HG02759 (cell line): ENCODE measurements at regions not wholly inside any gene's neighbourhood (a gene's known extent, or its start where the extent isn't known, plus 50 kb on each side); places are given as distances from the start of the nearest gene placed in this dataset.
"Not testable (repeated sequence)": the region's sequence is repeated elsewhere in the genome, so short reads cannot be mapped to it uniquely, and the experiment has no call there.

ENCODE experiments used
- ATAC-seq: cut with Tn5 transposase; IDR thresholded peaks from one replicate; pipeline ENCODE4 v1.9.1; 2021; ENCODE audit warnings: mild to moderate bottlenecking, moderate library complexity; ENCODE audit not compliant: unreplicated experiment

GRCh38 chrX:30008031-30008430 is 207.3 kb upstream of the MAGEB2 start:
- no peak for ATAC-seq

DNA sequence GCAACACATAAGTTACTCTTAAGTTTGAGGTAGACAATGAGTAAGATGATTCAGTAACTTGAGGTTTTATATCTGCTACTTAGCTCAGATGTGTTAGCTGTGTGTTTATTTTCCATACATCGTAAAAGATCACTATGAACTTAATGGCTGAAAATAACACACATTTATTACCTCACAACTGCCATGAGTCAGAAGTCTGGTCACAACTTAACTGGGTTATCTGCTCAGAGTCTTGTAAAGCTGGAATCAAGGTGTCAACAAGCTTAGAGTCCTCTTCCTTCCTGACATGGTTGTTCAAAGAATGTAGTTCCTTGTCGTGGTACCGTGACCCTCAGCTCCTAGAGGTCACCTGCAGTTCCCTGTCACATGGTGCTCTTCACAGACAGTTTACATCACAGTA is 204.9 kb upstream of the MAGEB2 start:
- no peak for ATAC-seq

- ATAC-seq: no peak
Measured at GRCh38 chrX:30015440-30015839, 199.9 kb upstream of the MAGEB2 start.

GRCh38 chrX:30027636-30028035 is 187.7 kb upstream of the MAGEB2 start:
- ATAC-seq: no peak

DNA sequence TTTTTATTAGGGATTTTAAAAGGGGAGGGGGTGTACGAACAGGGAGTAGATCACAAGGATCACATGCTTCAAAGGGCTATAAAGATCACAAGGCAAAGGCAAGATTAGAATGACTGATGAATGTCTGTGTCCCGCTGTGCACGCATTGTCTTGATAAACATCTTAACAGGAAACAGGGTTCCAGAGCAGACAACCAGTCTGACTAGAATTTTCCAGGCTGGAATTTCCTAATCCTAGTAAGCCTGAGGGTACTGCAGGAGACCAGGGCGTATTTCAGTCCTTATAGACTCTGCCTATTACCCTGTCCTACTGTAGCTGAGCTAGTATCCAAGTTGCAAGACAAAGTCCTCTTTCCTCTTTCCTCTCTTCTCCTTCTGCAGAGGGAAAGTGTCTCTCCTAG is 179.0 kb upstream of the MAGEB2 start:
- ATAC-seq: not testable (repeated sequence)

DNA sequence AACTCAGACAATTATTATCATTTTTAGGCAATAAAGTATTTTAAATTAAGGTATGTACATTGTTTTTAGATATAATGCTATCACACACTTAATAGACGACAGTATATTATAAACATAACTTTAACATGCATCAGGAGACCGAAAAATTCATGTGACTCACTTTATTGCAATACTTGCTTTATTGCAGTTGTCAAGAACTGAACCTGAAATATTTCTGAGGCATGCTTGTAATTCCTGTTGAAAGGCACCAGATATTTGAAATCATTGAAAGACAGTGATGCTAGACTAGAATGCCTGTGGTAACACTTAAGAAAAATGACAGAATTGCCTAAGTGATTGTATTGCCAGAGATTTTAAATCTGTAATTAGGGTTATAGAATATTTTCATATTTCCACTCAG is 175.6 kb upstream of the MAGEB2 start:
- ATAC-seq: no peak

- ATAC-seq: no peak
Measured at GRCh38 chrX:30060718-30061117, 154.6 kb upstream of the MAGEB2 start.

DNA sequence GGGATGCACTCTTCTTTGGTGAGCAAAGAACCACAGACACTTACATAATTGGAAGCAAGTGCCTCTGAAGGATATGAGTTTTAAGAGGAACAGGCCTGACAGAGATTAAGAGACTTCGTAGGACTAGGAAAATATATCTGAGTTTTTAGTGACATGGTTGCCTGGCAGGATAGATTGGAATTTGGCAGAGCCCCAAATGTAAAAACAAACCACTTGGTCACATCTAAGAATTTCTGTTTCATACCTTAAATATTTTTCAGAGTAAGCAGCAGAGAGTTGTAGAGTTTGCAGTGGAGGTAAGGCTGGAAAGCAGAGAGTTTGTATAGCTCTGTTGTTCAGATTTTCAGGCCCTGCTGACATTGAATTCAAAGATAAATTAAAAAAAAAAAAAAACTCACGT is 150.1 kb upstream of the MAGEB2 start:
- no peak for ATAC-seq

- no peak for ATAC-seq
Measured at GRCh38 chrX:30067677-30068076, 147.7 kb upstream of the MAGEB2 start.

GRCh38 chrX:30085571-30085970 is 129.8 kb upstream of the MAGEB2 start:
- ATAC-seq: no peak

DNA sequence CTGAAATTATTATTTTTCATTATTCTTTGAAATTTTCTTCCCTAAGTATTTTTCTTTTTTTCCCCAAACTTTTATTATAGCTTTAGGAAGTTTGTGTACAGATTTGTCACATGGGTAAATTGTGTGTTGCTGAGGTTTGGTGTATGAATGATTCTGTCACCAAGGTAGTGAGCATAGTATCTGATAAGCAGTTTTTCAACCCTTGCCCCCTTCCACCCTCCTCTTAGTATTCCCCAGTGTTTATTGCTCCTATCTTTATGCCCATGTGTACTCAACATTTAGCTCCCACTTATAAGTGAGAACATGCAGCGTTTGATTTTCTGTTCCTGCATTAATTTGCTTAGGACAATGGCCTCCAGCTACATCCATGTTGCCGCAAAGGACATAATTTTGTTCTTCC is 103.9 kb upstream of the MAGEB2 start:
- ATAC-seq: no peak

DNA sequence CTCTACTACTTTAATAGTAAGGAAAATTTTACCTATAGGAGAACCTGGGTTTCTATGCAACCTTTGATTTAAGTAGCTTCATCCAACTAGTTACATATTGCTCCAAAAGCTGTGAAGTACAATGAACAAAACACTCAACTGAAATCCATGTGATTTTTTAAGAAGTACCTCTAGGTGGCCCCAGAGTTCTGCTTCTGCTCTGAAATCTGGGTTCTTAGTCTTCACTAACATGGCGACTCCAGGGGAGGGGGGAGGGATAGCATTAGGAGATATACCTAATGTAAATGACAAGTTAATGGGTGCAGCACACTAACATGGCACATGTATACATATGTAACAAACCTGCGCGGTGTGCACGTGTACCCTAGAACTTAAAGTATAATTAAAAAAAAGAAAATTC is 73.4 kb upstream of the MAGEB2 start:
- ATAC-seq: peak; percentile 72

GRCh38 chrX:30144221-30144620 is 71.1 kb upstream of the MAGEB2 start:
- no peak for ATAC-seq

DNA sequence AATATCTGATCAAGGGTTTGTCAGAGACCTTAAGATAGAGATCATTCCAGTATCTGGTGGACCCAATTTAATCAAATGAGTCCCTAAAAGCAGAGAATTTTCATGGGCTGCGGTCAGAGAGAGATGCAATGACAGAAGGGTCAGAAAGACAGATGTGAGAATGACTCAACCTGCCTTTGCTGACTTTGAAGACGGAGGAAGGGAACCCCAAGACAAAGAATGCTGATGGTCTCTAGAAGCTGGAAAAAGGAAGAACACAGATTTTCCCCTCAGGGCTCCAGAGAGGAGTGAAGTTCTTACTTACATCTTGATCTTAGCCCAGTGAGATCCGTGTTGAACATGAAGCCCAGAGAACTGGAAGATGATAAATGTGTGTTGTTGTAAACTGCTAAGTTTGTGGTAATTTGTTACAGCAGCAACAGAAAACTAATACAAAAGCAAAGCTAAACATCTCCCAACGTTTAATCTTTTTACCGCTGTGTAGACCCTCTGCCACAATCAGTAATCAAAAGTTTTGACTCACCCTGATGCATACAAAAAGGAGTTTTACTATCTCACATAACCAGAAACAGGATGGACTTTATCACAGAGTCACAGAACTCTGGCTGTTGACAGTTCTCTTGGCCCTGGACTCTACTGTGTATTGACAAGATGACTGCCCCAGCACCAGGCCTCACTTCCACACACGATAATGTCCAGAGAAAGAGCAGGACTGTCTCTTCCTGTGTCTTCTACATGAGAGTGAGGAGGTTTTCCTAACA is 70.2 kb upstream of the MAGEB2 start:
- ATAC-seq: no peak

DNA sequence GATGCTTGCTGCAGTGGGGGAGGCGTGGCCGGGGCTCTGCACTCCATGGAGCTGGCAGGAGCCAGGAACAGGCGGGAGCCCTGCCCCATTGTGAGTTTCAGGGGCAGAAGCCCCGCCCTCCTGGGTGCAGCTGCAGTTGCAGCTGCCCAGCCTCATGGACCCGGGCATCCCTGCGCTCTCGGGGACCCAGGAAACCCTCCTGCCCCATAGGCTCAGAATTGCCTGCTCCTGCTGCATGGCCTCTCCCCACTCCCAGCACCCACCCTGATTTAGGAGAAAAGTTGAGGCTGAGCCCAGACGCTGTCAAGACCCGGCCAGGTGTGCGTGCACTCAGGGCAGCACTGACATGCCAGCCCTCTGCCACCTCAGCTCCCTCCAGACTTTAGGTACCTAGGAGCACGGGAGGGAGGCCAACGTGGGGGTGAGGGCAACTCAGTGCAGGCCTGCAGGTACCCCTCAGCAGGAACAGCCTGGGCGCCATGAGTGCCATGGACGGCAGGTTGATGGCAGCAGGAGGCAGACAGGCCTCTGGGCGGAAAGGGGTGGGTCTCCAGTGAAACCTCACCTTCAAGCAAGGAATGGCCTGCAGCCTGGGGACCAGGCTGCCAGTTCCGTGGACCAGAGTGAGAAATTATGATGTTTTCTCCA is 67.2 kb upstream of the MAGEB2 start:
- no peak for ATAC-seq

DNA sequence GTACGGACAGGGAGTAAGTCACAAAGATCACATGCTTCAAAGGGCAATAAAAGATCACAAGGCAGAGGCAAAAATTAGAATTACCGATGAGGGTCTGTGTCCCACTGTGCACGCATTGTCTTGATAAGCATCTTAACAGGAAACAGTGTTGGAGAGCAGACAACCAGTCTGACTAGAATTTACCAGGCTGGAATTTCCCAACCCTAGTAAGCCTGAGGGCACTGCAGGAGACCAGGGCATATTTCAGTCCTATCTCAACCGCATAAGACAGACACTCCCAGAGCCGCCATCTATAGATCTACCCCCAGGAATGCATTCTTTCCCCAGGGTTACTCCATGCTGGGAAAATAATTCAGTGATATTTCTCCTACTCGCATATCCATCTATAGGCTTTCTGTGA is 66.2 kb upstream of the MAGEB2 start:
- not testable (repeated sequence) for ATAC-seq

DNA sequence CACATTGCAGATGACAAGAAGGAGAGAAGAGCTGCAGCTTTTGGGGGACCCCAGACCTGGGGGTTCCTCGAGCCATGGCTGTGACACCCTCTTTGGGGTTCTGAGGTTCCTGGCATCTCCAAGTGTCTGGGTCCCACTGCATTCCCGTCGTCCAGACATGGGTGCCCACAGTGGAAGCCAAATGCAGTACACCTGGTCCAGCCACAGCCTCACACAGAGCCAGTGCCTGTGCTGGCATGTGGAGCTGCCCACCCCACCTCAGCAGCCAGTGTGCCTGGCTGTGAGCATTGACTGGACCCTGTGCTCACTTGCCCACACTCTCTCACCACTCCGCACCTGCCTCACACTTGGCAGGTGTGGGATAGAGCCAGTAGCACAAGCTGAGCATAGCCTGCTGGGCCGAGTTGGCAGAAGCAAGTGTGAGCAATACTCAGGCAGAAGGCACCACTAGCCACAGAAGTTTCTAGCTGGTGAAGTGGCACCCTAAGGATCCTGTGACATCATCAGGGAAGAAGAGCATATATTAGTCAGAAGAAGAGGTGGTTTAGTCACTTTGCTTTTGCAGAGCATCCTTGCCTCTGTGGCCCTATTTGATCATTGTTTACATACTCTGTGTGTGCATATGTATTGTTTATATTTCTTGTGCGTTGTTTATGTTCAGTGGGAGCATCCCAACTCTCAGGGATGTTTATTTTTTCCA is 65.0 kb upstream of the MAGEB2 start:
- no peak for ATAC-seq

GRCh38 chrX:30151964-30152363 is 63.4 kb upstream of the MAGEB2 start:
- ATAC-seq: no peak

- ATAC-seq: no peak
Measured at GRCh38 chrX:30153175-30153880, 62.0 kb upstream of the MAGEB2 start.

DNA sequence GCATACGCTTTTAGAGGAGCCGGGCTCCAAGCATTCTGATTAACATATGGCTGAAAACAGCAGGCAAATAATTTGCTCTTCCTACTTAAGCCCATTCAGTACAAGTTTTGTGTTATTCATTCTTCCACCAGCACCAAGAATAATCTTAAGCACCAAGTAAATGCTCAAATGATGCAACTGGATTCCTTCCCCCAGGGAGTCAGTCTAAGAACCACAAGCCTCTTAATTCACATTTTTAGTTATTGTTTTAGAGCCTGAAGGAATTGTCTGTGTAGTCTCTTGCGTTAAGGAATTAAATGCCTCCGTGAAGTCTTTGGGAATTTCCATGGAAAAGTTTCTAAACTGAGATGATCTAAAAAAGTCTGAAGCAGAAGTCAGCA is 61.5 kb upstream of the MAGEB2 start:
- no peak for ATAC-seq

- ATAC-seq: no peak
Measured at GRCh38 chrX:30156009-30156408, 59.4 kb upstream of the MAGEB2 start.
